ENCODE measurements at regions not wholly inside any gene's neighbourhood (a gene's known extent, or its start where the extent isn't known, plus 50 kb on each side); places are given as distances from the start of the nearest gene placed in this dataset.

DNA sequence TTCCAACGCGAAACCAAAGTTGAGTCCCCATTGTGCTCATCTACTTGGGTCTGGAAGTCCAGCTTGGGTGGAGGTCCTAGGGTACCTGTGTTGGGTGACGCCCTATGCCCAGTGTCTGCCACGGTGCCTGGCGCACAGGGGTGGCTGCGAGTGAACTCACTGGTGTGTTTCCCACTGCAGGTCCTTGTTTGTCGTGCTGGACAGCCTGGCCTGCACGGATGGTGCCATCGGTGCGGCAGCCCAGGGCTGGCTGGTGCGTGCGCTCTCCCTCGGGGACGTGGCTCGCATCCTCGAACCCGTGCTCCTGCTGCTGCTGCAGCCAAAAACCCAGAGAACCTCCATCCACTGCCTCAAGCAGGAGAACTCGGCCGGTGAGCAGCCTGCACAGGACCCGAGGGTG is 80.4 kb upstream of the MORC3 start:
- no peak for TF ChIP-seq RAD21 (IDR thresholded peaks at IDR 0.05; ENCODE audit: low read length)
- TF ChIP-seq RFX5 (IDR thresholded peaks at IDR 0.05; ENCODE audit: low read length), result no peak
- TF ChIP-seq TAF1 (IDR thresholded peaks at IDR 0.05; ENCODE audit: borderline replicate concordance, low read depth, low read length), result no peak

Measured in SK-N-SH (cell line).